Esophagus muscularis mucosa (tissue), 4 donors: ENCODE measurements at regions not wholly inside any gene's neighbourhood (a gene's known extent, or its start where the extent isn't known, plus 50 kb on each side); places are given as distances from the start of the nearest gene placed in this dataset.

Source experiments
- EP300 ChIP-seq: sonication (generic); formaldehyde crosslinking; IDR thresholded peaks from one replicate; pipeline ENCODE4 v1.6.1; 2017; ENCODE audit warnings: antibody characterized with exemption
- POLR2A ChIP-seq: fragments of 450-650 bp; IDR thresholded peaks from one replicate; pipeline ENCODE4 v1.6.1; 2017; ENCODE audit warnings: antibody characterized with exemption, moderate library complexity, mild to moderate bottlenecking, low read depth
- POLR2AphosphoS5 ChIP-seq, 2 donors: sonication (generic); formaldehyde crosslinking; IDR thresholded peaks; one replicate each; pipeline ENCODE4 v1.6.1; 2017; ENCODE audit warnings: antibody characterized with exemption in 2 of 2
- TF ChIP-seq, protein P1 (sequence below), 3 experiments: fragments of 200-600 bp in 2 of 3; fragments of 450-650 bp in 1 of 3; sonication (generic) in 2 of 3; IDR thresholded peaks; one replicate each; pipeline ENCODE4 v1.5.1; 2017 to 2019; ENCODE audit warnings: antibody characterized with exemption in 3 of 3, mild to moderate bottlenecking in 2 of 3, moderate library complexity in 1 of 3

DNA sequence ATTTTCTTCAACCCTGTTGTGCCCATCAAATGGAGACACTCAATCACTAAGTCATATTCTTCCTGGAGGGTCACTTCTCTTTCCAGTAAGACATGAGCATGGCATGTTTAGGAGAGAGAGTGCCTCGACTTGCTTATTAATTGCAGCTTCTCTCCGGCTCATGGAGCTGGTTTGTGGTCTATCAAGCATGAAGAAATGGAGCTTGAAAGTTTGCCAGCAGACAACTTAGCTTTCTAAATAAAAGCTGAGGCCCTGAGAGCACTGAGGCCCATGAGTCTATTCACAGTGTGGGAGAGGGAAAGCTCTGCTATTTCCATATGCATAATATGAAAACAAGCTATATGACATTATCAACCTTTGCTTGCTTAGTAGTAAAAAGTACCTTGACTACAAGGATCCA is 378.5 kb downstream of the FGF9 start:
- TF ChIP-seq, protein P1, sequence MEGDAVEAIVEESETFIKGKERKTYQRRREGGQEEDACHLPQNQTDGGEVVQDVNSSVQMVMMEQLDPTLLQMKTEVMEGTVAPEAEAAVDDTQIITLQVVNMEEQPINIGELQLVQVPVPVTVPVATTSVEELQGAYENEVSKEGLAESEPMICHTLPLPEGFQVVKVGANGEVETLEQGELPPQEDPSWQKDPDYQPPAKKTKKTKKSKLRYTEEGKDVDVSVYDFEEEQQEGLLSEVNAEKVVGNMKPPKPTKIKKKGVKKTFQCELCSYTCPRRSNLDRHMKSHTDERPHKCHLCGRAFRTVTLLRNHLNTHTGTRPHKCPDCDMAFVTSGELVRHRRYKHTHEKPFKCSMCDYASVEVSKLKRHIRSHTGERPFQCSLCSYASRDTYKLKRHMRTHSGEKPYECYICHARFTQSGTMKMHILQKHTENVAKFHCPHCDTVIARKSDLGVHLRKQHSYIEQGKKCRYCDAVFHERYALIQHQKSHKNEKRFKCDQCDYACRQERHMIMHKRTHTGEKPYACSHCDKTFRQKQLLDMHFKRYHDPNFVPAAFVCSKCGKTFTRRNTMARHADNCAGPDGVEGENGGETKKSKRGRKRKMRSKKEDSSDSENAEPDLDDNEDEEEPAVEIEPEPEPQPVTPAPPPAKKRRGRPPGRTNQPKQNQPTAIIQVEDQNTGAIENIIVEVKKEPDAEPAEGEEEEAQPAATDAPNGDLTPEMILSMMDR (IDR thresholded peaks at IDR 0.05) = no peak
- TF ChIP-seq POLR2A (no peak), EP300 (no peak), POLR2AphosphoS5 (IDR thresholded peaks at IDR 0.05) (no peak)
